Hepatocyte (in vitro differentiated cells): ENCODE measurements at regions not wholly inside any gene's neighbourhood (a gene's known extent, or its start where the extent isn't known, plus 50 kb on each side); places are given as distances from the start of the nearest gene placed in this dataset.

Source experiments
- EZH2 ChIP-seq: fragments of 200-600 bp; sonication (generic); IDR thresholded peaks from 2 replicates; pipeline ENCODE4 v1.6.1; 2016; ENCODE audit warnings: antibody characterized with exemption, mild to moderate bottlenecking, borderline replicate concordance
- TF ChIP-seq, protein P1 (sequence below): fragments of 200-600 bp; sonication (generic); IDR thresholded peaks from 2 replicates; pipeline ENCODE4 v1.5.1; 2016; ENCODE audit warnings: antibody characterized with exemption, mild to moderate bottlenecking; ENCODE audit not compliant: poor library complexity

- TF ChIP-seq, protein P1, sequence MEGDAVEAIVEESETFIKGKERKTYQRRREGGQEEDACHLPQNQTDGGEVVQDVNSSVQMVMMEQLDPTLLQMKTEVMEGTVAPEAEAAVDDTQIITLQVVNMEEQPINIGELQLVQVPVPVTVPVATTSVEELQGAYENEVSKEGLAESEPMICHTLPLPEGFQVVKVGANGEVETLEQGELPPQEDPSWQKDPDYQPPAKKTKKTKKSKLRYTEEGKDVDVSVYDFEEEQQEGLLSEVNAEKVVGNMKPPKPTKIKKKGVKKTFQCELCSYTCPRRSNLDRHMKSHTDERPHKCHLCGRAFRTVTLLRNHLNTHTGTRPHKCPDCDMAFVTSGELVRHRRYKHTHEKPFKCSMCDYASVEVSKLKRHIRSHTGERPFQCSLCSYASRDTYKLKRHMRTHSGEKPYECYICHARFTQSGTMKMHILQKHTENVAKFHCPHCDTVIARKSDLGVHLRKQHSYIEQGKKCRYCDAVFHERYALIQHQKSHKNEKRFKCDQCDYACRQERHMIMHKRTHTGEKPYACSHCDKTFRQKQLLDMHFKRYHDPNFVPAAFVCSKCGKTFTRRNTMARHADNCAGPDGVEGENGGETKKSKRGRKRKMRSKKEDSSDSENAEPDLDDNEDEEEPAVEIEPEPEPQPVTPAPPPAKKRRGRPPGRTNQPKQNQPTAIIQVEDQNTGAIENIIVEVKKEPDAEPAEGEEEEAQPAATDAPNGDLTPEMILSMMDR, result no peak
- TF ChIP-seq EZH2, result no peak
Observed at GRCh38 chr6:86502497-86502896, 434.8 kb upstream of the HTR1E start.
